ENCODE measurements at regions not wholly inside any gene's neighbourhood (a gene's known extent, or its start where the extent isn't known, plus 50 kb on each side); places are given as distances from the start of the nearest gene placed in this dataset.

DNA sequence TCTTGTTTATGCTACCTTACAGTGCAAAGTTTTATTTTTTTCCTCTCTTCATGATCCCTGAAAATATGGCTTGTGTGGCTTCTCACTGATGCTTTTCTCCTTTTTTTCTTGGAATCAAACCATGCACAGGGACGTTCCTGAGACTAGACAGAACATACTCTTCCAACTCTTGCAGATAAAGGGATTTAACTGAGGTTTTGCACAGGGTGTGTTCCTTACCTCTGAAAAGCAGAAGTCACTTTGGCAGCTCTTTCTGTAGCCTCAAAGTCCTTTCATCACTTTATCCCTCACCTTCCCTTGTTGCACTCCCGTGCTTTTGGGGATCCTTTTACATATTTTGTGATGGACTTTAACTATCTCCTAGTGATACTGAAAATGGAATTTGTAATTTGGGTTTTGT, 300.1 kb downstream of the SPRY1 start:
- H3K9me3 Mint-ChIP-seq = peaks cover 3% of the 10 kb centered on the region
- H3K36me3 Mint-ChIP-seq = peaks cover 2% of the 10 kb centered on the region
- H3K4me3 Mint-ChIP-seq = no peak overlapping the region
- DNase-seq = no peak
- H3K27me3 Mint-ChIP-seq = peaks cover 4% of the 10 kb centered on the region
- no peak overlapping the region for H3K27ac Mint-ChIP-seq
- no peaks in the 10 kb centered on the region for H3K4me1 Mint-ChIP-seq

DNA sequence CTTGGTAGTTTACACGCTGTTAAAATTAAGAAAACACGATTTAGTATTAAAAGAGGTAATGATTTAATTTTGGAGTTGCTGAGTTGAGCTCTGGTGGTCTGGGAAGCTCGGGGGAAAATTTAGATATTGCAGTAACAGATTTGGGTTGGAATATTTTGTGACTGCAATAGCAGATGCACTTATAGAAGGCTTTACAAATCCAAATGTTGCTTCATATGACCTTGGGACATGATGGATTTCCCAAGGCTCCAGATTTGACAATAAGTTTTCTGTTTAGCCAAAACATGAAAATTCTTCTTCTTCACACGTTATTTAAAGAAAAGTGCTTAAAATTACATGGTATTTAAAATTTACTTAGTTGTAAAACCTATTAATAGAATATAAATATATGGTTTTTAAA, 302.0 kb downstream of the SPRY1 start:
- Mint-ChIP-seq H3K4me3 (no peak overlapping the region), H3K27ac (no peak overlapping the region)

DNA sequence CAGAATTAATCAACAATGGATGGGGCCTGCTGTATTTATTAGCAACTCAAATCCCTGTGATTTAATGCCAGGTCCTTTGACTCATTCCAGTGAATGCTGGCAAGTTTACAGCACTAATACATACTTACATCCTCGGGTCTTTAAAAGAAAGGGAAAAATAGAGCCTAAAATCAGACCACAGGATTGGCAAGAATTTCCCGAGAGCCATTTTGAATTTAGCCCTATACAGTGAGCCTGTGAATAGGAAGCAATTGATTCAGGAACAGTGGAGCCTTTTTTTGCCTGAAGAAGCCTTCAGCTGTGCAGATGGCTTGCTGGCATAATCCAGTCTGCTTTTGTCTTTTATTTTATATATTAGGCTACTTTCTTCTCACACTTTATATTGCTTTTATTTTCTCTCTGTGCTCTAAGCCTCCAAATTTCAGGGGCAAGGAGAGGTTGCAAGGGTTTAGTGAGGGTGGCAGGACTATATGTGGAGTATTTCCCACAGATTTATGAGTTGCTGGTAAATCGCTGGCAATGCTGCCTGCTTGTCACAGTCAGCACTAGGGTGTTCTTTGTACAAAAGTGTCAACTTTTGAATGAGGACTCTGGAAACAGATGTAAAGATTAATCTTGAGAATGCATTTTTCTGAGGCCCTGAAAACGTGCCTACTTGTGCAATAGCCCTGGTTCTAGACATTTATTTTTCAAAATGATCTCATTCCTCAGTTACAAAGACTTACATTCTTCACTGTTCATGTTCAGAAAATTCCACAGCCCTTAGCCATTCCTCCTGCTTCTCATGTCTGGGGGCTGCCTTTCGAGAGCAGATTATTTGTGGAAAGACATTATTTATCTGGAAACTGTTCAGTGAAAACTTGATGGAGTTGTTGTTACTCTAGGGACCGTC, 303.5 kb downstream of the SPRY1 start:
- H3K27ac Mint-ChIP-seq = no peak overlapping the region
- no peak for DNase-seq
- peaks cover 2% of the 10 kb centered on the region for H3K36me3 Mint-ChIP-seq
- H3K4me3 Mint-ChIP-seq = no peak overlapping the region
- H3K9me3 Mint-ChIP-seq = peaks cover 3% of the 10 kb centered on the region
- no peaks in the 10 kb centered on the region for H3K4me1 Mint-ChIP-seq
- peaks cover 7% of the 10 kb centered on the region for H3K27me3 Mint-ChIP-seq

More for the DNA sequence above, 302.0 kb downstream of the SPRY1 start:
- H3K36me3 Mint-ChIP-seq = peaks cover 2% of the 10 kb centered on the region
- no peak for DNase-seq
- H3K9me3 Mint-ChIP-seq = peaks cover 3% of the 10 kb centered on the region
- peaks cover 7% of the 10 kb centered on the region for H3K27me3 Mint-ChIP-seq
- H3K4me1 Mint-ChIP-seq = no peaks in the 10 kb centered on the region

DNA sequence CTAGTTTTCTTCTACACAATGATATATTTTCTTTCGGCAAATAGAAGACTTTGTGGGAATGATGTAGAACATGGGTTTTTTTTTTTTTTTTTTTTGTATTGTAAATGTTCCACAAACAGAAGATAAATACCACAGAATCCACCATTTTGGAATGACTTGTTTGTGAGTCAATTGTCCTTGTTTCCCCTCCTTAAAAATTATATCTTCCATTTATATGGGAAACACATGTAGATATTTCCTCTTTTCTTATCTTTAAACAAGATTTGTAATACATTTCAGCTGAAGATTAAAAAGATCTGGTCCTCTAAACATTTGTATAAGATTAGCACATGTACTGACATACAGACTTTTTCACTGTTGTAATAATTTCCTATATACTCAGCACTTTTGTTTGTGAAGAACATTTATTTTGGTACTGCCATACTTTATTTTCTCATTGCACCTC, 304.6 kb downstream of the SPRY1 start:
- H3K4me3 Mint-ChIP-seq = no peak overlapping the region
- H3K9me3 Mint-ChIP-seq = peaks cover under 1% of the 10 kb centered on the region
- H3K4me1 Mint-ChIP-seq = no peaks in the 10 kb centered on the region
- H3K27ac Mint-ChIP-seq = no peak overlapping the region
- no peaks in the 10 kb centered on the region for H3K36me3 Mint-ChIP-seq
- peaks cover 8% of the 10 kb centered on the region for H3K27me3 Mint-ChIP-seq
- DNase-seq = no peak

DNA sequence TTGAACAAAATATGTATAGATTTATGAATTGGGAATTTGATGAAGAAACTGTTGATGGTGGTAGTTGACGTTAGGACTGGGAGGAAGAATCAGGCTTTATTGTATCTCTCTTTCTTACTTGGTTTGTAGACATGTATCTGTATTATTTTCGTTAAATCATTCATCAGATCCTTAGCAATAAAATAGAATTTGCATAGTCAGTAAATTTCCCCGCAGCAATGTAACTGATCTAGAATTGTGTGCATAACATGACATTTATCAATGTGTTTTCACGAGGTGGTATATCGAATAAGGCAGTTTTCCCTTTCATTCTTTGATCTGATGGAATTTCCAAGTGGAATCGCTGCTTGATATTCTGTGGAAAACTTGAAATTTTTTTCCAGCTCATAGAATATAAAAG, 308.8 kb downstream of the SPRY1 start:
- Mint-ChIP-seq H3K27ac (no peak overlapping the region), H3K4me3 (no peak overlapping the region), H3K27me3 (peaks cover 16% of the 10 kb centered on the region), H3K9me3 (peaks cover 3% of the 10 kb centered on the region), H3K4me1 (no peaks in the 10 kb centered on the region), H3K36me3 (no peaks in the 10 kb centered on the region)
- DNase-seq = no peak

DNA sequence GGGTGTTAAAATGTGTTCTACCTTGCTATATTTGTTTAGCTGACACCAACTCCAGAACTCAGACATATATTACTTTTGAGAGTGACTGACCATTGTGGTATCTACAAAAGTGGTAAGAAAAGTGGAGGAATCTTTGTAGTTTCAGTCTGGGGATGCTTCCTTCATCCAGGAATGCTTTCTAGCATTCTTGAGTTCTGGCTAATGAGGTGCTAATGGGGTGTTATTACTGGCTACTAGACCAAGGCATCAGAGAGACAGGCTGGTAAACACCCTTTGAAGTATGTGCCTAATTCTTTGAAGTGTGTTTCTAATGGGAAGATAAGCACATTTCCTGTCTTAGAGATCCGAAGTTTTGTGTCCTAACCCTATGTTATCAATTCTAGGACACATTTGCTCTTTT, 310.4 kb downstream of the SPRY1 start:
- Mint-ChIP-seq H3K4me1 (no peaks in the 10 kb centered on the region), H3K27me3 (peaks cover 17% of the 10 kb centered on the region), H3K27ac (no peak overlapping the region), H3K9me3 (peaks cover 3% of the 10 kb centered on the region), H3K4me3 (no peak overlapping the region), H3K36me3 (no peaks in the 10 kb centered on the region)
- no peak for DNase-seq

DNA sequence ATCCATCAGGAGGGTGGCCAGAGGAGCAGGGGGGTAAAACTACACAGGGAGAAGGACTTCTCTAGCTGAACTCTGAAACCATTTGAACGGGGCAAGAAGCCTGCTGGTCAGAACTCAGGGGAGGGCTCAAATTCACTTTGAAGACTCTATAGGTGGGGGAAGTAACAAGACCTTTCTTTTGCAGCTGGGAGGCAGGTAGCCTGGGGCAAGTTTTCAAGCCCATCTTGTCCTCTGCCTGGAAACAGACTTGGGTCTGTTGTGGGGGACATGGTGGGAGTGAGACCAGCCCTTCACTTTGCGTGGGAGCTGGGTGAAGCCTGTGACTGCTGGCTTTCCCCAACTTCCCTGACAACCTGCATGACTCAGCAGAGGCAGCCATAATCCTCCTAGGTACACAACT, 312.3 kb downstream of the SPRY1 start:
- Mint-ChIP-seq H3K4me1 (no peaks in the 10 kb centered on the region), H3K27ac (no peak overlapping the region), H3K36me3 (no peaks in the 10 kb centered on the region), H3K9me3 (peaks cover 3% of the 10 kb centered on the region), H3K27me3 (peaks cover 24% of the 10 kb centered on the region), H3K4me3 (no peak overlapping the region)
- no peak for DNase-seq

DNA sequence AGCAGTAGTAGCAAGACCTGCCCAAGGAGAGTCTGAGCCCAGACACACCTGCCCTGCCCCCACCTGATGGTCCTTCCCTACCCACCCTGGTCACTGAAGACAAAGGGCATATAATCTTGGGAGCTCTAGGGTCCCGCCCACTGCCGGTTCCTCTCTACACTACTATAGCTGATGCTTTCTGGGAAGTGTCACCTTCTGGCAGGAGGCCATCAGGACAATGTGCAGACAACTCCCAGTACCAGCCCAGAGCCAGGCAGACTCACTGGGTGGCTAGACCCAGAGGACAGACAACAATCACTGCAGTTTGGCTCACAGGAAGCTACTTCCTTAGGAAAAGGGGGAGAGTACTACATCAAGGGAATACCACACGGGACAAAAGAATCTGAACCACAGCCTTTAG, 312.7 kb downstream of the SPRY1 start:
- no peak overlapping the region for H3K27ac Mint-ChIP-seq
- no peaks in the 10 kb centered on the region for H3K36me3 Mint-ChIP-seq
- peaks cover 3% of the 10 kb centered on the region for H3K9me3 Mint-ChIP-seq
- H3K4me1 Mint-ChIP-seq = no peaks in the 10 kb centered on the region
- peaks cover 24% of the 10 kb centered on the region for H3K27me3 Mint-ChIP-seq
- H3K4me3 Mint-ChIP-seq = no peak overlapping the region
- DNase-seq = no peak

DNA sequence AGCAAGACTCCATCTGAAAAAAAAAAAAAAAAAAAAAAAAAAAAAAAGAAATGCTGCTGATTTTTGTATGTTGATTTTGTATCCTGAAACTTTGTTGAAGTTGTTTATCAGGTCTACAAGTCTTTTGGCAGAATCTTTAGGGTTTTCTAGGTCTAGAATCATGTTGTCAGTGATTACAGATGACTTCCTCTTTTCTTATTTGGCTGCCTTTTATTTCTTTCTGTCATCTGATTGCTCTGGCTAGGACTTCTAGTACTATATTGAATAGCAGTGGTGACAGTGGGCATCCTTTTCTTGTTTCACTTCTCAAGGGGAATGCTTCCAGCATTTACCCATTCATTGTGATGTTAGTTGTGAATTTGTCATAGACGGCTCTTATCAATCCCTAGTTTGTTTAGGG, 334.4 kb downstream of the SPRY1 start:
- H3K27ac Mint-ChIP-seq = no peak overlapping the region
- DNase-seq = no peak
- no peaks in the 10 kb centered on the region for H3K4me1 Mint-ChIP-seq
- H3K4me3 Mint-ChIP-seq = no peak overlapping the region
- H3K9me3 Mint-ChIP-seq = no peaks in the 10 kb centered on the region
- H3K36me3 Mint-ChIP-seq = no peaks in the 10 kb centered on the region
- H3K27me3 Mint-ChIP-seq = peaks cover 24% of the 10 kb centered on the region

DNA sequence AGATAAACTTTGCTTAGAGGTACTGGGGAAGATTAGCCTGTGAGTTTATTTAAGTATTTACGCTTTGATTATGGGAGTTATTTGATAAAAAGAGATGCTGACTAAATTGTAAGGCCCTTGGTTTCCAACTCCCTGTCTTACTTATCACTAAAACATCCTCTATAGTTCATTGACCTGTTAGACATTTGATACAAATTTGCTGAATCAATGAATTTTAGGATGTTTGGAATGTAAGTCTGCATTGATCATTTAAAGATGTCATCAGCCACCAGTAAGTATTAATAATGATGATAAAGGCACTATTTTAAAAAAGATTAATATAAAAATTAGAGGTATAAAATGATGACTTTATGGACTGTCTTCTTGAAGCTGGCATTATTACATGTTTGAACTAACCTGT, 340.6 kb downstream of the SPRY1 start:
- Mint-ChIP-seq H3K4me3 (no peak overlapping the region), H3K36me3 (no peaks in the 10 kb centered on the region), H3K4me1 (no peaks in the 10 kb centered on the region), H3K27ac (no peak overlapping the region), H3K27me3 (peaks cover 5% of the 10 kb centered on the region), H3K9me3 (no peaks in the 10 kb centered on the region)
- DNase-seq = no peak

DNA sequence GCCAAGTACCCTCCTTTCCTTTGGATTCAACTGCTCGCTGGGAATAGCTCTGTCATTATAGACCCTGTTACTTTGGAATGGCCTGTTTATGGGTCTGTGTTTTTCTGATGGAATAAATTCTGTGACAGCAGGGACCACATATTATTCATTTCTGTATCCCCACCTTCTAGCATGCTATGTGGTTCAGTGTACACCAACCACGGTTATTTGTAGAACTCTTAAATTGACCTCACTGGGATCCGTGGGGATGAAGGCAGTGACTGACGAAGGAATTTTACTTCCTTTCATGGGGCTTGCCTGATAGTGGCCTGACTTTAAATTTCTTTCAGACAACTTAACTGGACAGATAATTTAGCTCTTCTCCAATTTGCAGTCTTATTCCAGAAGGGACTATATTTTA, 343.2 kb downstream of the SPRY1 start:
- H3K4me3 Mint-ChIP-seq = no peak overlapping the region
- no peak overlapping the region for H3K27ac Mint-ChIP-seq
- H3K36me3 Mint-ChIP-seq = no peaks in the 10 kb centered on the region
- no peaks in the 10 kb centered on the region for H3K9me3 Mint-ChIP-seq
- H3K4me1 Mint-ChIP-seq = peaks cover under 1% of the 10 kb centered on the region
- peaks cover 9% of the 10 kb centered on the region for H3K27me3 Mint-ChIP-seq
- no peak for DNase-seq

DNA sequence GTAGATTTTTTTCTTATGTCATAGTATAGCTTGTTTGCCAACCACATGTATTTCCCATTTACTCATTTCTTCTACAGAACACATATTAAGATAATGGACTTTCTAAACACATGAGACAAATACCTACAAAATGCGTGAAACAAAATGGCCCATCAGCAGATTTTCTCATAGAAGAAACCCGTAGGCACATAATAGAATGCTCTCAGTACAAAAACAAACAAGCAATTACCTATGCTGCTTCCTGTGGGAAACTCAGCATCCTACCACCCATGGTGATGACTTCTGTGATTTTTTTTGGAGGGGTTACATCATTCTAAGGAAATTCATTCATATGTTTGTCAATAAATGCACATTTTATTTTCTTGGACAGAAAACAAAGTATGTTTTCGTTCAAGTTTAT, 343.6 kb downstream of the SPRY1 start:
- Mint-ChIP-seq H3K27me3 (peaks cover 12% of the 10 kb centered on the region), H3K9me3 (no peaks in the 10 kb centered on the region), H3K4me1 (peaks cover 3% of the 10 kb centered on the region), H3K27ac (no peak overlapping the region), H3K4me3 (no peak overlapping the region), H3K36me3 (no peaks in the 10 kb centered on the region)
- DNase-seq = no peak

DNA sequence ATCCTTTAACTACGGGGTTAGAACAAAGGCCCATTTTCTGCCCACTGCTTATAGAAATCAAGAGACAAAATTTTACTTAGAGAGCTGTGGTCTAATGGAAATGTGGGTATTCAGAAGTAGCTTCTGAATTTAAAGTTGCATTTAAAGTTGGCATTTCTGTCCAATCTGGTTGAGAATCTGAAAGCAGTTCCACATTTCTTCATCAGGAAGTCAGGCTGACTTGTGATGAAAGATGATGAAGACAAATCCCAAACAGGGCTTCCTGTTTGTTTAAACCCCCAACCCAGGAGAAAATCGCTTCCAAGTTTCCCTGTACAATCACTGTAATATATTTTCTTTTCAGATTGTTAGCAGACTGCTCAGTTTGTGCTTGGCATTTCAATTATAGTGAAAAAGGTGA, 345.3 kb downstream of the SPRY1 start:
- peaks cover 3% of the 10 kb centered on the region for H3K4me1 Mint-ChIP-seq
- no peaks in the 10 kb centered on the region for H3K36me3 Mint-ChIP-seq
- no peaks in the 10 kb centered on the region for H3K9me3 Mint-ChIP-seq
- no peak for DNase-seq
- H3K27ac Mint-ChIP-seq = no peak overlapping the region
- peaks cover 20% of the 10 kb centered on the region for H3K27me3 Mint-ChIP-seq
- H3K4me3 Mint-ChIP-seq = no peak overlapping the region

DNA sequence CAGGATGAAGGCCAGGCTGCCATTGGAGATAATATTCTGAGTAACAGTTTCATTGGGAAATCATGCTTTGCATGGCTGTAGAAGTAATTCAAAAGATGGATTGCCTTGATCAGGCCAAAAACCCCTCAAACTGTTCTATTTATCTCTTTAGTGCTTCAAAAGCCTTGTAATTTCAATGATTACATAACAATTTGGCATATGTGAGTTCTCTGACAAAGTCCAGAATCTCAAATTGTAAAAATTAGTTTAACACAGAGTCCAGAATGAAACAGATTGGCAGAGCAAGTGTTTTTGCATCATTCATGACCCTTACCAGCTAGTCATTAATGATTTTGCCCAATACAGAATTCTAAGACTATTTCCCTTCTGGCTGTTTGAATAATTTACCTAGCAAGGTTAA, 347.3 kb downstream of the SPRY1 start:
- no peak overlapping the region for H3K27ac Mint-ChIP-seq
- H3K27me3 Mint-ChIP-seq = peaks cover 24% of the 10 kb centered on the region
- no peak overlapping the region for H3K4me3 Mint-ChIP-seq
- no peak for DNase-seq
- no peaks in the 10 kb centered on the region for H3K9me3 Mint-ChIP-seq
- H3K4me1 Mint-ChIP-seq = peaks cover 3% of the 10 kb centered on the region
- no peaks in the 10 kb centered on the region for H3K36me3 Mint-ChIP-seq

DNA sequence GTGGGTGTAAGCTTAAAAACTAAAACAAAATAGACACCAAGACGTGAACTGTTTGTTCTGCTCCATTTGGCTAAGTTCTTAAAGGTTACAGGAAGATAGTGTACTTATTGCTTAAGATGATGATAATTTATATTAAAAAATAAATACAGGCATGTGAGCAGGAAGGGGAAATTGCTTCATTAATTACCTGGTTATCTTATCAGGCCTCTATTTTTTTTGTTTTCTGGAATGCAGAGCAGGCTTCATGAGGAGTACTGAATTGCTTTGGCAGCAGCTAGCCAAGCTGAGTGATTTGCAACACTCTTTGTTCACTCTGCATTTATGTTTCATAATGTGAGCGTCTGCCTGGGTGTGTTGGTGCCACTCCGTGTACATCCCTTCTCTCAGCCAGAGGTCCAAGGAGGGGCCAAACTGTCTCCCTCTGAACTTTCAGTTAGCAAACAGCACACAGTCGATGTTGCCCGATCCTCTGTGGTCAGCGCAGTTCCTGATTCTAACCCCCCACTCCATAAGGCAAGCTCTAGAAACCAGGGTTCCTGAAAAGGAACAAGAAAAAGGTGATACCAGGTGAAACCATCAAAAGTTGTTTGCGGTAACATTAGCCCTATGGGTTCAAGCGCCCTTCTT, 348.2 kb downstream of the SPRY1 start:
- no peak for DNase-seq
- H3K27me3 Mint-ChIP-seq = peaks cover 24% of the 10 kb centered on the region
- H3K27ac Mint-ChIP-seq = no peak overlapping the region
- H3K36me3 Mint-ChIP-seq = no peaks in the 10 kb centered on the region
- no peak overlapping the region for H3K4me3 Mint-ChIP-seq
- H3K9me3 Mint-ChIP-seq = no peaks in the 10 kb centered on the region
- peaks cover 3% of the 10 kb centered on the region for H3K4me1 Mint-ChIP-seq

DNA sequence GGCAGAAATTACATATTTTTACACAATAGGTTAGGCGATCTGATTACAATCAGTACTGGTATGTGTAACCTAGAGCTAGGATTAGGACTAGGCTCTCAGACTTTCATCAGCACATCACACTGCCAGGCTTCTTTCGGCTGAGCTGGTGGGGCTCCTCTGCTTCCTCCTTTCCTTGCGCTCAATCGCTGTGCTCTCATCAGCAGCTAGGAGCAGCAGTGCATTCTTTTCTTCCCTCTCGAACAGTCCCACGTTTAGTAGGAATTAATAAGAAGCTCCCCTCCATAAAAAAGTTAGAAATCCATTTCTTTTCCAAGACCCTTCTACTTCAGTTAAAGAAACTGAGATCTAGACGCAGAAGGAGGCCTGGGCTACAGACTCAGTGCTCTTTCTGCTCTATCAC, 350.4 kb downstream of the SPRY1 start:
- no peak overlapping the region for H3K4me3 Mint-ChIP-seq
- DNase-seq = no peak
- H3K27me3 Mint-ChIP-seq = peaks cover 24% of the 10 kb centered on the region
- H3K9me3 Mint-ChIP-seq = no peaks in the 10 kb centered on the region
- H3K36me3 Mint-ChIP-seq = no peaks in the 10 kb centered on the region
- no peak overlapping the region for H3K27ac Mint-ChIP-seq
- peaks cover 3% of the 10 kb centered on the region for H3K4me1 Mint-ChIP-seq
